Skin epidermis (tissue), 12 donors: ENCODE measurements at regions not wholly inside any gene's neighbourhood (a gene's known extent, or its start where the extent isn't known, plus 50 kb on each side); places are given as distances from the start of the nearest gene placed in this dataset.
"Not testable (repeated sequence)": the region's sequence is repeated elsewhere in the genome, so short reads cannot be mapped to it uniquely, and the experiment has no call there.

Experiments
- H3K27ac ChIP-seq, 21 experiments: fragments of 200-600 bp; sonication (generic) in 11 of 21; one replicate each; pipeline ENCODE4 v1.5.0; 2020; ENCODE audit warnings: mild to moderate bottlenecking in 3 of 21, inconsistent platforms in 2 of 21, moderate library complexity in 2 of 21
- H3K4me3 ChIP-seq, 7 experiments: fragments of 200-600 bp; sonication (generic) in 2 of 7; one replicate each; pipeline ENCODE4 v1.5.0; 2020; ENCODE audit warnings: inconsistent platforms in 2 of 7, mild to moderate bottlenecking in 2 of 7, moderate library complexity in 1 of 7

- Histone ChIP-seq H3K4me3 (no peak overlapping the region), H3K27ac (no peak overlapping the region)
These were observed 548.6 kb downstream of the KIF4B start for GRCh38 chr5:155562158-155562557.

GRCh38 chr5:155564541-155564940 is 551.0 kb downstream of the KIF4B start:
- Histone ChIP-seq H3K4me3 (no peak overlapping the region), H3K27ac (no peak overlapping the region)

- Histone ChIP-seq H3K27ac (no peak overlapping the region), H3K4me3 (no peak overlapping the region)
These were observed 562.3 kb downstream of the KIF4B start for GRCh38 chr5:155575861-155576260.

GRCh38 chr5:155586808-155587207 is 573.3 kb downstream of the KIF4B start:
- H3K27ac ChIP-seq, H3K4me3 ChIP-seq: not testable (repeated sequence)

- Histone ChIP-seq H3K4me3 (no peak overlapping the region), H3K27ac (no peak overlapping the region)
These were observed 573.9 kb downstream of the KIF4B start for GRCh38 chr5:155587458-155587857.

- no peak overlapping the region for H3K4me3 ChIP-seq
- H3K27ac ChIP-seq = no peak overlapping the region
These were observed 577.7 kb downstream of the KIF4B start for GRCh38 chr5:155591273-155591672.

- H3K4me3 ChIP-seq = no peak overlapping the region
- H3K27ac ChIP-seq = no peak overlapping the region
These were observed 580.7 kb downstream of the KIF4B start for GRCh38 chr5:155594270-155594669.

- no peak overlapping the region for H3K4me3 ChIP-seq
- no peak overlapping the region for H3K27ac ChIP-seq
These were observed 582.2 kb downstream of the KIF4B start for GRCh38 chr5:155595791-155596190.

- Histone ChIP-seq H3K27ac (no peak overlapping the region), H3K4me3 (no peak overlapping the region)
These were observed 585.0 kb downstream of the KIF4B start for GRCh38 chr5:155598552-155598951.

- Histone ChIP-seq H3K27ac (no peak overlapping the region), H3K4me3 (no peak overlapping the region)
These were observed 592.4 kb downstream of the KIF4B start for GRCh38 chr5:155605920-155606319.

GRCh38 chr5:155616779-155617392 is 603.3 kb downstream of the KIF4B start:
- Histone ChIP-seq H3K4me3 (no peak overlapping the region), H3K27ac (no peak overlapping the region)

- no peak overlapping the region for H3K4me3 ChIP-seq
These were observed 606.1 kb downstream of the KIF4B start for GRCh38 chr5:155619688-155620087.

GRCh38 chr5:155620821-155621410 is 607.4 kb downstream of the KIF4B start:
- no peak overlapping the region for H3K27ac ChIP-seq
- H3K4me3 ChIP-seq = no peak overlapping the region

More at GRCh38 chr5:155619688-155620087, 606.1 kb downstream of the KIF4B start:
- no peak overlapping the region for H3K27ac ChIP-seq

- H3K27ac ChIP-seq = no peak overlapping the region
- no peak overlapping the region for H3K4me3 ChIP-seq
These were observed 611.2 kb downstream of the KIF4B start for GRCh38 chr5:155624597-155625241.

- Histone ChIP-seq H3K4me3 (no peak overlapping the region), H3K27ac (no peak overlapping the region)
These were observed 611.8 kb downstream of the KIF4B start for GRCh38 chr5:155625315-155625714.

- Histone ChIP-seq H3K27ac (no peak overlapping the region), H3K4me3 (no peak overlapping the region)
These were observed 612.5 kb downstream of the KIF4B start for GRCh38 chr5:155625897-155626543.

GRCh38 chr5:155626592-155626991 is 613.0 kb downstream of the KIF4B start:
- Histone ChIP-seq H3K27ac (no peak overlapping the region), H3K4me3 (no peak overlapping the region)

- Histone ChIP-seq H3K27ac (no peak overlapping the region), H3K4me3 (no peak overlapping the region)
These were observed 614.8 kb downstream of the KIF4B start for GRCh38 chr5:155628346-155628745.

- H3K27ac ChIP-seq = no peak overlapping the region
These were observed 616.0 kb downstream of the KIF4B start for GRCh38 chr5:155629597-155629996.

GRCh38 chr5:155631116-155631515 is 617.6 kb downstream of the KIF4B start:
- H3K4me3 ChIP-seq = no peak overlapping the region

More at GRCh38 chr5:155629597-155629996, 616.0 kb downstream of the KIF4B start:
- H3K4me3 ChIP-seq = no peak overlapping the region

More at GRCh38 chr5:155631116-155631515, 617.6 kb downstream of the KIF4B start:
- H3K27ac ChIP-seq = no peak overlapping the region
